ENCODE measurements at regions not wholly inside any gene's neighbourhood (a gene's known extent, or its start where the extent isn't known, plus 50 kb on each side); places are given as distances from the start of the nearest gene placed in this dataset.

DNA sequence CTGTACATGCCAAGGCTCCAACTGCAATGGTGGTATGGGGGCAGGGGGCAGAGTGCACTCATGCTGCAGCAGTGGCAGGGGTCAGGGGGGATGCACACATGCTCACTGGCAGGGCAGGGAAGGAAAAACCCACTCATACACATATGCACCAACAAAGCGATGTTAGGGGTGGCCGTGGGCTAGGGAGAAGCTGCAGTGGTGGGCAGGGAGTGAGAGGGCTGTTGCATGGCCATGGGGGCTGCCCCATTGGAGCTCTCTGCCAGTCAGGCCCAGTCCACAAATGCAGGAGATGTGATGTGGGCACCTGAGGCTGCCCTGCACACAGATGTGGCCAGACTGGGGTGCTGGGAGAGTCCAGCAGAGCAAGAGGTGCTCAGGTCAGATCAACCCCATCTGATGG is 238.1 kb upstream of the NXPH2 start:
- TF ChIP-seq YY1 (IDR thresholded peaks at IDR 0.05; ENCODE audit: low read depth) (no peak), TAF1 (IDR thresholded peaks at IDR 0.05; ENCODE audit: low read depth) (no peak), EP300 (IDR thresholded peaks at IDR 0.05; ENCODE audit: borderline replicate concordance) (no peak)

DNA sequence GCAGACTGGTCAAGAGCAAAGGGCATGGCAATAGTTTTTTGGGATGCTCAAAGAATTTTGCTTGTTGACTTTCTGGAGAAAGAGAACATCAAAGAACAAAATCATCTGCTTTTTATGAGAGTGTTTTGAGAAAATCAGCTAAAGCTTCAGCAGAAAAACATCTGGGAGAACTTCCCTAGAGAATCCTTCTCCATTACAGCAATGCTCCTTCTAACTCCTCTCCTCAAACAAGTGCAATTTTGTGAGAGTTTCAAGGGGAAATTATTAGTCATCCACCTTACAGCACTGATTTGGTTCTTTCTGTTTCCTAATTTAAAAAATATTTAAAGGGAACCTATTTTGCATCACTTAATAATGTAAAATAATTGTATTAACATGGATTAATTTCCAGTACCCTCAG is 226.9 kb upstream of the NXPH2 start:
- TF ChIP-seq, protein P1, sequence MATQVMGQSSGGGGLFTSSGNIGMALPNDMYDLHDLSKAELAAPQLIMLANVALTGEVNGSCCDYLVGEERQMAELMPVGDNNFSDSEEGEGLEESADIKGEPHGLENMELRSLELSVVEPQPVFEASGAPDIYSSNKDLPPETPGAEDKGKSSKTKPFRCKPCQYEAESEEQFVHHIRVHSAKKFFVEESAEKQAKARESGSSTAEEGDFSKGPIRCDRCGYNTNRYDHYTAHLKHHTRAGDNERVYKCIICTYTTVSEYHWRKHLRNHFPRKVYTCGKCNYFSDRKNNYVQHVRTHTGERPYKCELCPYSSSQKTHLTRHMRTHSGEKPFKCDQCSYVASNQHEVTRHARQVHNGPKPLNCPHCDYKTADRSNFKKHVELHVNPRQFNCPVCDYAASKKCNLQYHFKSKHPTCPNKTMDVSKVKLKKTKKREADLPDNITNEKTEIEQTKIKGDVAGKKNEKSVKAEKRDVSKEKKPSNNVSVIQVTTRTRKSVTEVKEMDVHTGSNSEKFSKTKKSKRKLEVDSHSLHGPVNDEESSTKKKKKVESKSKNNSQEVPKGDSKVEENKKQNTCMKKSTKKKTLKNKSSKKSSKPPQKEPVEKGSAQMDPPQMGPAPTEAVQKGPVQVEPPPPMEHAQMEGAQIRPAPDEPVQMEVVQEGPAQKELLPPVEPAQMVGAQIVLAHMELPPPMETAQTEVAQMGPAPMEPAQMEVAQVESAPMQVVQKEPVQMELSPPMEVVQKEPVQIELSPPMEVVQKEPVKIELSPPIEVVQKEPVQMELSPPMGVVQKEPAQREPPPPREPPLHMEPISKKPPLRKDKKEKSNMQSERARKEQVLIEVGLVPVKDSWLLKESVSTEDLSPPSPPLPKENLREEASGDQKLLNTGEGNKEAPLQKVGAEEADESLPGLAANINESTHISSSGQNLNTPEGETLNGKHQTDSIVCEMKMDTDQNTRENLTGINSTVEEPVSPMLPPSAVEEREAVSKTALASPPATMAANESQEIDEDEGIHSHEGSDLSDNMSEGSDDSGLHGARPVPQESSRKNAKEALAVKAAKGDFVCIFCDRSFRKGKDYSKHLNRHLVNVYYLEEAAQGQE (IDR thresholded peaks at IDR 0.05; ENCODE audit: low read depth) = no peak
- TF ChIP-seq NFIC (IDR thresholded peaks at IDR 0.05) (no peak), FOXM1 (IDR thresholded peaks at IDR 0.05; ENCODE audit: borderline replicate concordance, low read depth) (no peak), EP300 (IDR thresholded peaks at IDR 0.05; ENCODE audit: borderline replicate concordance) (no peak), TCF12 (IDR thresholded peaks at IDR 0.05; ENCODE audit: low read depth) (no peak)

DNA sequence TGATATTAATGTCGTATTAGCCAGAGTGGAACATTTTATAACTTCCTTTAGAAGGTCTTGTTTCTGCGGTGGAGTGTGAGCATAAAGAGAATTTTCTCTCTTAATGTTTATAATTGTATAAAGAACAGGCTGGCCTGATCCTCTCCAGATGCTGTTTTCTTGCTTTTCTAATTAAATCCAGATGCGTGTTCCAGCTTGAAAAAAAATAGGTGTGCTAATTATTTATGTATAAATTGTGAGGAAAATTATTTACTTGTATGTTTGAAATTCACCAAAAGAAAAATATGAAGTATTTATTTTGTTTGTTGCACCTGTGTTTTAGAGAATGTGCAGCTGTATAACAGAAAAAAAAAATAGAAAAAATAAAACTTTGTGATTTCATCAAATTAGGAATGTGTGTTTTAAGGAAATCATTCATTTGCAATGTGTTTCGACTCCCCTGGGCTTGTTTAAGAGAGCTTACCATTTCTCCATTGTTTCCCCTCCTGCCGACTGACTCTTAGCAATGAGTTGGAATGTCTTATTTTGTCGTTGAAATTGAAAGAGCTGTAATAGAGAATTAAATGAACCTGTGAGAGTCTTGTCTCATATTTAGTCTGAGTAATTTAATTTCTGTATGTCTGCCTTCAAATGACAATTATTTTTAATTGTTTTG is 220.1 kb upstream of the NXPH2 start:
- no peak for TF ChIP-seq EGR1 (IDR thresholded peaks at IDR 0.05)
- TF ChIP-seq TEAD4 (IDR thresholded peaks at IDR 0.05) = no peak

DNA sequence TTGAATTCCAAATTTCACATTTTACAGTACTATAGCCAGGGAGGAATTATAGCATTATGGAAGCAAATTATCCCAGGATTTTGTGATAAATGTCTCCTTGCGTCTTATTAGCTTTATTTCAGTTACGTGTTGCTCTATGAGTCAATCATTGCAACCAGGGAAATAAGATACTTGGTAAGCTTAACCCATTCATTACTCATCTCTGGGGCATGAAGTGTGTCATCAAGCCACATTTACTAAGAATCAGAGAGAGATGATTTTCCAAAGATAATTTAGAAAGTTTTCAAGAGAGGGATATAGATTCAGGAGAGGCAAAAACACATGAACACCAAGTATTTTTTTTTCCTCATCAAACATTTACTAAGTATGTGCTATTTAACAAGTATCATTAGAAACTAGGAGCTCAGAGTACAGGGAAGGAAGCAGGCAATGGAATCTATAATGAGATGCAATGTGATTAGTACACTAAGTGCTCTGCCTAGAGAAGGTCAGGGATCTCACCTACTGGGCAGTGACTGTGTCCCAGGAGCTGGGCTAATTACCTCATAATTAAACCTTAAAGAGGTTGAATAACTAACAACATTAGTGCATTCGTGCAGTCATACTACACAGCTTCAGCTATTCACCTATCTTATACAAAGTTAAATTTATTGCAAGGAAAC is 217.8 kb upstream of the NXPH2 start:
- TF ChIP-seq TAF1 (IDR thresholded peaks at IDR 0.05; ENCODE audit: low read depth) = no peak
- TF ChIP-seq FOXM1 (IDR thresholded peaks at IDR 0.05; ENCODE audit: borderline replicate concordance, low read depth) = no peak
- TF ChIP-seq CREB1 (IDR thresholded peaks at IDR 0.05; ENCODE audit: low read depth) = no peak
- no peak for TF ChIP-seq RAD21 (IDR thresholded peaks at IDR 0.05; ENCODE audit: low read depth)
- TF ChIP-seq, protein P1 (IDR thresholded peaks at IDR 0.05; ENCODE audit: low read depth) = no peak
- TF ChIP-seq, protein P2, sequence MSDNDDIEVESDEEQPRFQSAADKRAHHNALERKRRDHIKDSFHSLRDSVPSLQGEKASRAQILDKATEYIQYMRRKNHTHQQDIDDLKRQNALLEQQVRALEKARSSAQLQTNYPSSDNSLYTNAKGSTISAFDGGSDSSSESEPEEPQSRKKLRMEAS (IDR thresholded peaks at IDR 0.05) = no peak
- no peak for TF ChIP-seq TCF12 (IDR thresholded peaks at IDR 0.05; ENCODE audit: low read depth)
- no peak for TF ChIP-seq EGR1 (IDR thresholded peaks at IDR 0.05)
- TF ChIP-seq EP300 (IDR thresholded peaks at IDR 0.05; ENCODE audit: borderline replicate concordance) = no peak
- TF ChIP-seq, protein P3, sequence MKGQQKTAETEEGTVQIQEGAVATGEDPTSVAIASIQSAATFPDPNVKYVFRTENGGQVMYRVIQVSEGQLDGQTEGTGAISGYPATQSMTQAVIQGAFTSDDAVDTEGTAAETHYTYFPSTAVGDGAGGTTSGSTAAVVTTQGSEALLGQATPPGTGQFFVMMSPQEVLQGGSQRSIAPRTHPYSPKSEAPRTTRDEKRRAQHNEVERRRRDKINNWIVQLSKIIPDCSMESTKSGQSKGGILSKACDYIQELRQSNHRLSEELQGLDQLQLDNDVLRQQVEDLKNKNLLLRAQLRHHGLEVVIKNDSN (IDR thresholded peaks at IDR 0.05) = no peak
- TF ChIP-seq CEBPB (IDR thresholded peaks at IDR 0.05) = no peak
- no peak for TF ChIP-seq NFIC (IDR thresholded peaks at IDR 0.05)
- no peak for TF ChIP-seq YY1 (IDR thresholded peaks at IDR 0.05; ENCODE audit: low read depth)
- no peak for TF ChIP-seq TEAD4 (IDR thresholded peaks at IDR 0.05)
- no peak for TF ChIP-seq ZBTB7A (IDR thresholded peaks at IDR 0.05; ENCODE audit: low read depth)

DNA sequence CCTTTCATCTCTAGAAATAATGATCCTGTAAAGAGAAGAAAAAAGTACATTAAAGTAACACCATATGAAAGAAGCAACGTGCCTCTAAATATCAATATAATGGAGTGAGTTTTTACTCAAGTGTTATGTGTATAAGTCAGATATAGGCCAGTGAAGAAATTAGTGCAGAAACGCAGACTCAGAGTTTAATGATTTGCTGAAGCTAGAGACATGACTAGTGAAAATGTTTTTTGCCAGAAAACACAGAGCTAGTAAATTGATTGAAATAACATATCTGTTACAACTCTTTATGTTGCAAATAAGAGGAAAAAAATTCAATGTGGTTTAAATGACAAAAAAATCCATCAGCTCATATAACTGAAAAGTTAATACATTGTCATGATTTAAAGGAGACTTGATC is 217.2 kb upstream of the NXPH2 start:
- TF ChIP-seq, protein P3 (IDR thresholded peaks at IDR 0.05) = no peak
- TF ChIP-seq EGR1 (IDR thresholded peaks at IDR 0.05) (no peak), YY1 (IDR thresholded peaks at IDR 0.05; ENCODE audit: low read depth) (no peak), TCF12 (IDR thresholded peaks at IDR 0.05; ENCODE audit: low read depth) (no peak), TEAD4 (IDR thresholded peaks at IDR 0.05) (no peak), EP300 (IDR thresholded peaks at IDR 0.05; ENCODE audit: borderline replicate concordance) (no peak), ZBTB7A (IDR thresholded peaks at IDR 0.05; ENCODE audit: low read depth) (no peak), NFIC (IDR thresholded peaks at IDR 0.05) (no peak), RAD21 (IDR thresholded peaks at IDR 0.05; ENCODE audit: low read depth) (no peak), CEBPB (IDR thresholded peaks at IDR 0.05) (no peak), CREB1 (IDR thresholded peaks at IDR 0.05; ENCODE audit: low read depth) (no peak), TAF1 (IDR thresholded peaks at IDR 0.05; ENCODE audit: low read depth) (no peak), FOXM1 (IDR thresholded peaks at IDR 0.05; ENCODE audit: borderline replicate concordance, low read depth) (no peak)
- TF ChIP-seq, protein P1 (IDR thresholded peaks at IDR 0.05; ENCODE audit: low read depth) = no peak
- TF ChIP-seq, protein P2 (IDR thresholded peaks at IDR 0.05) = no peak

Measured in Ishikawa (cell line).